IPS DF 4.7 (cell line): ENCODE measurements at regions not wholly inside any gene's neighbourhood (a gene's known extent, or its start where the extent isn't known, plus 50 kb on each side); places are given as distances from the start of the nearest gene placed in this dataset.
"Not testable (repeated sequence)": the region's sequence is repeated elsewhere in the genome, so short reads cannot be mapped to it uniquely, and the experiment has no call there.

Experiments
- DNase-seq: peaks from one replicate; pipeline ENCODE4 v3.0.0-alpha.2; 2013; ENCODE audit warnings: low spot score; ENCODE audit errors: extremely low read depth

DNA sequence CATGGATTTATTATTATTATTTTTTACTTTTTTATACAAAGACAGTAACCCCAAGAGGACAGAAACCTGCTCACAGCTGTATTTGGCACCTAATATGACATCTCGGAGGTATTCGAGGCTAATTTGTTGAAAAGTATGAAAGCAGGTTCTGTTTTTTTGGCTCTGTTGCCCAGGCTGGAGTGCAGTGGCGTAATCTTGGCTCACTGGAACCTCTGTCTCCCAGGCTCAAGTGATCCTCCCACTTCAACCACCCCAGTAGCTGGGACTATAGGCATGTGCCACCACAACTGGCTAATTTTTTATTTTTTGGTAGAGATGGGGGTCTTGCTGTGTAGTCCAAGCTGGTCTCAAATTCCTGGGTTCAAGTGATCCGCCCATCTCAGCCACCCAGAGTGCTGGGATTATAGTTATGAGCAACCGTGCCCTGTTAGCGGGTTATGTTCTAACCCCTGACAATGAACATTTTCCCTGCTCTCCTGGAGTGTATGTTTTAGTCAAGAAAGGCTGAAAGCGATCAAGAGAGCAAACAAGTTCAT is 53.7 kb upstream of the ZNF217 start:
- no peak for DNase-seq

DNA sequence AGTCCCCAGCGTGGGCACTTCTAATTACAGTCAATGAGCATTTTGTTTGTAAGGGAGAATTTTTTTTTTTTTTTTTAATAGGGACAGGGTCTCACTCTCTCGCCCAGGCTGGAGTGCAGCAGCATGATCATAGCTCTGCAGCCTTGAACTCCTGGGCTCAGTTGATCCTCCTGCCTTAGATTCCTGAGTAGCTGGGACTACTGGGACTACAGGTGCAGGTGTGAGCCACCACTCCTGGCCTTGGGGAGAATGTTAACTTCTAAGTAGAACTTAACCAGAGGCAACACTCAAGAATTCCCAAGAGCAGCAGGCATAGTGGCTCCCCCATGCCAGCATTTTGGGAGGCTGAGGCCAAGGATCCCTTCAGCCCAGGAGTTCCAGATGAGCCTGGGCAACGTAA is 52.9 kb upstream of the ZNF217 start:
- DNase-seq = no peak

- DNase-seq = no peak
Measured at GRCh38 chr20:53645582-53645897, 51.9 kb upstream of the ZNF217 start.

DNA sequence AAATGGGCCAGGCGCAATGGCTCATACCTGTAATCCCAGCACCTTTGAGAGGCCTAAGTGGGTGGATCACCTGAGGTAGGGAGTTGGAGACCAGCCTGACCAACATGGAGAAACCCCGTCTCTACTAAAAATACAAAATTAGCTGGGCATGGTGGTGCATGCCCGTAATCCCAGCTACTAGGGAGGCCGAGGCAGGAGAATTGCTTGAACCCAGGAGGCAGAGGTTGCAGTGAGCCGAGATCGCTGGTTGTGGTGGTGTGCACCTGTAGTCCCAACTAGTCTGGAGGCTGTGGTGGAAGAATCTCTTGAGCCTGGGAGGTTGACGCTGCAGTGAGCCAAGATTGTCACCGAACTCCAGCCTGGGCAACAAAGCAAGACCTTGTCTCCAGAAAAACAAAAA is 50.5 kb upstream of the ZNF217 start:
- DNase-seq = not testable (repeated sequence)
